Left ventricle myocardium inferior (tissue), 1 donor: ENCODE measurements at regions not wholly inside any gene's neighbourhood (a gene's known extent, or its start where the extent isn't known, plus 50 kb on each side); places are given as distances from the start of the nearest gene placed in this dataset.

Source experiments
- DNase-seq: peaks from one replicate; pipeline ENCODE4 v3.0.0-alpha.2; 2020
- H3K27ac ChIP-seq: fragments of 200-600 bp; replicated peaks from 2 replicates; pipeline ENCODE4 v1.8.0; 2021
- H3K27me3 ChIP-seq: fragments of 200-600 bp; 2 replicates; pipeline ENCODE4 v1.8.0; 2021; ENCODE audit warnings: low read depth
- H3K36me3 ChIP-seq: fragments of 200-600 bp; 2 replicates; pipeline ENCODE4 v1.8.0; 2021
- H3K4me1 ChIP-seq: fragments of 200-600 bp; 2 replicates; pipeline ENCODE4 v1.8.0; 2021
- H3K4me3 ChIP-seq: fragments of 200-600 bp; 2 replicates; pipeline ENCODE4 v1.8.0; 2021; ENCODE audit warnings: mild to moderate bottlenecking, moderate library complexity
- H3K9me3 ChIP-seq: fragments of 200-600 bp; replicated peaks from 2 replicates; pipeline ENCODE4 v1.8.0; 2021
- intact Hi-C: fragments of 100-400 bp; cut with micrococcal nuclease; formaldehyde crosslinking; loops from one replicate; pipeline ENCODE4 v1.11.0; 2022
- TF ChIP-seq, protein P1 (sequence below): fragments of 200-600 bp; IDR thresholded peaks from 2 replicates; pipeline ENCODE4 v1.8.0; 2021; ENCODE audit warnings: antibody characterized with exemption, mild to moderate bottlenecking, borderline replicate concordance
- donor health status: DM: no; HTN: yes; CAD: no; lungs with severe emphysema.

DNA sequence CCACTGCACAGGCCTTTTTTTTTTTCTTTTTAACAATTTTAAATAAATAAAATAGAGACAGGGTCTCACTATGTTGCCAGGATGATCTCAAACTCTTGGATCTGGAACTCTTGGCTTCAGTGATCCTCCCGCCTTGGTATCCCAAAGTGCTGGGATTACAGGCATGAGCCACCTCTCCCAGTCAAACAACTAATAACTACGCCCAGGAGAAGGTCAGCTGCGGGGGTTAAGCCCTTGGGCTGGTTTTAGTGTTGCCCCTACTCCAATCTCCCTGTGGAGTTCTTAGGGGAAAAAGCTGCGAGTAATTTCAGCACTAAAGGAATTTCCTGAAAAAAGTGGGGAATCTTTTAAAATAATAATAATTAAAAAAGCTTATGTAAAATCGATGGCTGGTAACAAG is 96.4 kb upstream of the XPO1 start:
- H3K36me3 ChIP-seq, result no peaks in the 10 kb centered on the region
- no peaks in the 10 kb centered on the region for H3K4me1 ChIP-seq
- no peaks in the 10 kb centered on the region for H3K9me3 ChIP-seq
- intact Hi-C loops, result no loop called here
- H3K4me3 ChIP-seq, result no peak overlapping the region
- no peaks in the 10 kb centered on the region for H3K27me3 ChIP-seq
- TF ChIP-seq, protein P1, sequence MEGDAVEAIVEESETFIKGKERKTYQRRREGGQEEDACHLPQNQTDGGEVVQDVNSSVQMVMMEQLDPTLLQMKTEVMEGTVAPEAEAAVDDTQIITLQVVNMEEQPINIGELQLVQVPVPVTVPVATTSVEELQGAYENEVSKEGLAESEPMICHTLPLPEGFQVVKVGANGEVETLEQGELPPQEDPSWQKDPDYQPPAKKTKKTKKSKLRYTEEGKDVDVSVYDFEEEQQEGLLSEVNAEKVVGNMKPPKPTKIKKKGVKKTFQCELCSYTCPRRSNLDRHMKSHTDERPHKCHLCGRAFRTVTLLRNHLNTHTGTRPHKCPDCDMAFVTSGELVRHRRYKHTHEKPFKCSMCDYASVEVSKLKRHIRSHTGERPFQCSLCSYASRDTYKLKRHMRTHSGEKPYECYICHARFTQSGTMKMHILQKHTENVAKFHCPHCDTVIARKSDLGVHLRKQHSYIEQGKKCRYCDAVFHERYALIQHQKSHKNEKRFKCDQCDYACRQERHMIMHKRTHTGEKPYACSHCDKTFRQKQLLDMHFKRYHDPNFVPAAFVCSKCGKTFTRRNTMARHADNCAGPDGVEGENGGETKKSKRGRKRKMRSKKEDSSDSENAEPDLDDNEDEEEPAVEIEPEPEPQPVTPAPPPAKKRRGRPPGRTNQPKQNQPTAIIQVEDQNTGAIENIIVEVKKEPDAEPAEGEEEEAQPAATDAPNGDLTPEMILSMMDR, result no peak
- DNase-seq, result no peak
- no peak overlapping the region for H3K27ac ChIP-seq

DNA sequence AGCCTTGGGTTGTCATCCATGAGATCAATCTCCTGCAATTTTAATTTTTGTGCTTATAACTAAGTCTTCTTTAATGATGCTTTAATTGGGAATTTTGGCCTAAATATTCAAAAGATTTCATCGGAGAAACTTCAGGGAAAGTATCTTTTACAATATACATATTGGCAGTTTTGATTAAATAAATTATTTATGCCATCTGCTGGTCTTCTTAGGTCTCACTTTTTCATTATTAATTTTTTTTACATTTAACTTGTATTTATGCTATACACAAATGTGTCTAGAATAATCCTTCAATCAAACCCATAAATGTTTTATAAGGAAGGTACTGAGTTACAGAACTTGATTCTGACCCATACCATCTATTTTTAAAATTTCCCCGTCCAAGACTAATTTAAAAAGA is 95.1 kb upstream of the XPO1 start:
- intact Hi-C loops, result no loop called here
- DNase-seq, result no peak
- H3K27me3 ChIP-seq, result no peaks in the 10 kb centered on the region
- no peaks in the 10 kb centered on the region for H3K4me1 ChIP-seq
- no peaks in the 10 kb centered on the region for H3K9me3 ChIP-seq
- TF ChIP-seq, protein P1, result peak; percentile 22
- H3K4me3 ChIP-seq, result peak overlapping the region; percentile 36
- H3K27ac ChIP-seq, result no peak overlapping the region
- no peaks in the 10 kb centered on the region for H3K36me3 ChIP-seq

DNA sequence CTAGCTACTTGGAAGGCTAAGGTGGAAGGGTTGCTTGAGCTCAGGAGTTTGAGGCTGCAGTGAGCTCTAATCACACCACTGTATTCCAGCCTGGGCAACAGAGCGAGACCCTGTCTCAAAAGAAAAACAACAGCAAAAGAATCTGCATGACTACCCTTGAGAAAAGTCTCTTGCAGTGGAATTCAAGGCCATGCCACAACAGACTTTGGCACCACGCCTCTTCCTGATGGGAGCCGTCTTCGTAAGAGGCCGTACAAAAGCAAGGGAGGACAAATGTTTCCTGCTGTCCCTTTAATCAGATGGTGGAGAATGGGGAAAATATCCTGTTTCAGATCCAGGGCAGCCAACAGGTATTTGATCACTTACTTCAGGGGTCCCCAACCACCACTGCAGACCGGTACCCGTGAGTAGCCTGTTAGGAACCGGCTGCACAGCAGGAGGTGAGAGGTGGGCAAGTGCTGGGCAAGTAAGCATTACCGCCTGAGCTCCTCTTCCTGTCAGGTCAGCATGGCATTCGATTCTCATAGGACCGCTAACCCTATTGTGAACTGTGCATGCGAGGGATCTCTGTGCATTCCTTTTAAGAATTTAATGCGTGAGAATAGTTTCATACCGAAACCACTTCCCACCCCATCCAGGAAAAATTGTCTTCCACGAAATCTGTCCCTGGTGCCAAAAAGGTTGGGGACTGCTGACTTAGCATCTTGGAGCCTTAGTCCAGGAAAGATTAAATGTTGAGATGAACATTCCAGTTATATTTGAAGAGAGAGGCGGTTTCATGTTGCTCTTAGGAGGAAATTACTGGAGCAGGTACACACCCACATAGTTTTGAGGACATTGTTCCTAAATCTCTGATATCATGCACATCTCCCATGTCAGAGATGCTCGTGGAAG is 94.4 kb upstream of the XPO1 start:
- TF ChIP-seq, protein P1, result no peak
- no peaks in the 10 kb centered on the region for H3K9me3 ChIP-seq
- H3K4me3 ChIP-seq, result peak overlapping the region; percentile 36
- no peaks in the 10 kb centered on the region for H3K27me3 ChIP-seq
- H3K27ac ChIP-seq, result no peak overlapping the region
- H3K36me3 ChIP-seq, result no peaks in the 10 kb centered on the region
- no peaks in the 10 kb centered on the region for H3K4me1 ChIP-seq
- intact Hi-C loops, result no loop called here
- DNase-seq, result no peak

DNA sequence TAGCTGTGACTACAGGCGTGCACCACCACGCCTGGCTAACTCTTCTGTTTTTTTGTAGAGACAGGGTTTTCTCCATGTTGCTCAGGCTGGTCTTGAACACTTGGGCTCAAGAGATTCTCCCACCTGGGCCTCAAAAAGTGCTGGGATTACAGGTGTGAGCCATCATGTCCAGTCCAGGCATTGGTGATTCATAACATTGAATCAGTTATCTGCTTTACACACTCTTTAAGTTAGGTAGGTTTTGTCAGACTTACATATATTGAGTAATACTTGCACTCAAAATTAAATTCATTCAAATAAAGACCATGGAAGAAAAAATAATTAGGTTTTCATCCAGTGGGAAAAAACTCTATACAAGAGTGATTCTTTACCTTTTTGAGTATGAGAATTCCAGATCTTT is 93.2 kb upstream of the XPO1 start:
- H3K4me3 ChIP-seq, result no peak overlapping the region
- no peaks in the 10 kb centered on the region for H3K36me3 ChIP-seq
- intact Hi-C loops, result no loop called here
- H3K27me3 ChIP-seq, result no peaks in the 10 kb centered on the region
- no peaks in the 10 kb centered on the region for H3K9me3 ChIP-seq
- no peak for DNase-seq
- TF ChIP-seq, protein P1, result no peak
- no peaks in the 10 kb centered on the region for H3K4me1 ChIP-seq
- H3K27ac ChIP-seq, result no peak overlapping the region

DNA sequence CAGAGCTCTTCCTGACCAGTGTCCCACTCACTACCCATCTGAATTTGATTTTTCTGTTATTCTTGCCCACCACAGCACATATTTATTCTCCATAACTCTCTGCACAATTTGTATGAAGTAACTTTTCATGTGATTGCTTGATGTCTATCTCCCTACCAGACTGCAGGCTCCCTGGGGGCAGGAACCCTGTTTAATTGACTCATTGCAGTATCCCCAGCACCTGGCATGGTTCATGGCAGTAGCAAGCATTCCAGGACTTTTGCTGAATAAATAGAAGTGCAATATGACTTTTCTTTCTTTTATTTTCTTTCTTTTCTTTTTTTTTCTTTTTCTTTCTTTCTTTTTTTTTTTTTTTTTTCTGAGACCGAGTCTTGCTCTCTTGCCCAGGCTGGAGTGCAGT is 88.7 kb upstream of the XPO1 start:
- H3K27me3 ChIP-seq, result no peaks in the 10 kb centered on the region
- H3K27ac ChIP-seq, result no peak overlapping the region
- no peaks in the 10 kb centered on the region for H3K4me1 ChIP-seq
- TF ChIP-seq, protein P1, result no peak
- no peak for DNase-seq
- intact Hi-C loops, result no loop called here
- H3K4me3 ChIP-seq, result no peak overlapping the region
- H3K9me3 ChIP-seq, result no peaks in the 10 kb centered on the region
- H3K36me3 ChIP-seq, result no peaks in the 10 kb centered on the region
